ENCODE measurements at regions not wholly inside any gene's neighbourhood (a gene's known extent, or its start where the extent isn't known, plus 50 kb on each side); places are given as distances from the start of the nearest gene placed in this dataset.

DNA sequence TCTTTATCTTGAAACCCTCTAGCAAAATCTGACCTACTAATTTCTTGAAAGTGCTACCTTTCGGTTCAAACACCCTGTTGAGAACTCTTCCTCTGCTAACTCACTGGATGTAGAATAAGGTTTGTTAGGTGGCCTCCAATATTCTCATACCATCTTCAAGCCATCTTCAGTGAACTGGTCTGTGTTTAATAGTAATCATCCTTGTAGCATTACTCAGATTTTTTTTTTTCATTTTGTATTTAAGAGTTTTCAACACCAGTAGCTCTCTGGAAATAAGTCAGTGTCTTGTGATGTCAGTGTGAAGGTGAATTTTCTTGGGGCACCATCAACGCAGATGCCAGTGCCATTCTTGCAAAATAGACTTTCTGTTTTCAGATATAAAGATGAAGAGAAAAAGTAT, 140.6 kb upstream of the AHI1 start:
- intact Hi-C loops (cut with micrococcal nuclease) = no loop called here
- Mint-ChIP-seq H3K4me1 (ENCODE audit: low read depth) (peaks cover 60% of the 10 kb centered on the region), H3K27ac (peak overlapping the region; percentile 86), H3K36me3 (ENCODE audit: low read depth) (peaks cover 52% of the 10 kb centered on the region), H3K9me3 (peaks cover 51% of the 10 kb centered on the region), H3K27me3 (ENCODE audit: insufficient read depth) (peaks cover 2% of the 10 kb centered on the region), H3K4me3 (peak overlapping the region; percentile 43)
- no peak for DNase-seq (ENCODE audit: low spot score)

DNA sequence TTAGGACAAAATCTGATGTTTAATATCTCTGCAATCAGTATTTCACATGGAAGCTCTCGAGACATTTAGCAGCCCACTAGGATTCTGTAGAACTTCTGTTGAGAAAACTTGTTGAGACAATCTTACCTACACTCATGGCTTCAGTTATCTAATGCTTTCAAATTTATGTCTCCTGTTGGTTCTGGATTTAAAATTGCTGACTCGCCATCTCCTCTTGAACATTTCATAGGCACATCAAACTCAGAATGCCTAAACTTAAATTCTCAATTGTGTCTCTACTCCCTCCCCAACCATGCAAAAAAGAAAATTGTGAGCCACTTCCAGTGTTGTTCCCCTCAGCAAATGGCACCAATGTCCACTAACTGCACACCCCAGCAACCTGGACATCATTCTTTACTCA, 142.5 kb upstream of the AHI1 start:
- intact Hi-C loops (cut with micrococcal nuclease) = loop anchor here (1.0 to 10.0 kb wide), 4 partner anchors 16 to 1145 kb away; no protein-coding TSS in a partner anchor
- DNase-seq (ENCODE audit: low spot score) = no peak
- Mint-ChIP-seq H3K4me3 (peak overlapping the region; percentile 38), H3K9me3 (peaks cover 48% of the 10 kb centered on the region), H3K27me3 (ENCODE audit: insufficient read depth) (peaks cover 2% of the 10 kb centered on the region), H3K27ac (peak overlapping the region; percentile 91), H3K36me3 (ENCODE audit: low read depth) (peaks cover 48% of the 10 kb centered on the region), H3K4me1 (ENCODE audit: low read depth) (peaks cover 65% of the 10 kb centered on the region)

DNA sequence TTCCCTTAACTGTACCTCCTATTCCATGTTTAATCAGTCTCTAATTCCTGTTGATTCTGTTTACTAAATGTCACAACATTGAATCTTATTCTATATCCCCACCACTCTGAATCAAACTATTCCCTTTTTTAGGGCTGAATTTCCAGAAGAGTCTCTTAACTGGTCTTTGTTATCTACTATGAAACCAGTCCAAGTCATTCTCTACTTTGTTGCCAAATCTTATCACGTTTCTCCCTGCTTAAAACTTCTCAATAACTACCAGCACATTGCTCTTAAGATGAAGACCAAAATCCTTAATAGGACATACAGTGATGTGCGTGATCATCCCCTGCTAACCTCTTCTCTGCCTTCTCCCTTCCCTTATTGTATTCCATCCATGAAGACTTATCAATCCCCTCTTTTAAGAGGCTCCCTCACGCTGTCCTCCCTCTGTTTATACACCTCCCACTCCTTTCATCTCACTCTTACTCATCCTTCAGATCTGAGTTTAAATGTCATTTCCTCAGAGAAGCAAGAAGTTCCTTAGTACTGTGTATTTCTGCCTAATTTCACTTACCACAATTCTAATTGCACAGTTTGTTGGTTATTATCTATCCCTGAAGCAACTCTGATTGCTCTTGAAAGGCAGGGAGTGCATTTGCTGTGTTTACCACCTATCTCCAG, 143.0 kb upstream of the AHI1 start:
- H3K4me1 Mint-ChIP-seq (ENCODE audit: low read depth) = peaks cover 68% of the 10 kb centered on the region
- peaks cover 2% of the 10 kb centered on the region for H3K27me3 Mint-ChIP-seq (ENCODE audit: insufficient read depth)
- H3K9me3 Mint-ChIP-seq = peaks cover 48% of the 10 kb centered on the region
- peak overlapping the region; percentile 91 for H3K27ac Mint-ChIP-seq
- intact Hi-C loops (cut with micrococcal nuclease) = loop anchor here (1.0 to 10.0 kb wide), 4 partner anchors 16 to 1144 kb away; no protein-coding TSS in a partner anchor
- peaks cover 49% of the 10 kb centered on the region for H3K36me3 Mint-ChIP-seq (ENCODE audit: low read depth)
- DNase-seq (ENCODE audit: low spot score) = no peak
- peak overlapping the region; percentile 38 for H3K4me3 Mint-ChIP-seq

DNA sequence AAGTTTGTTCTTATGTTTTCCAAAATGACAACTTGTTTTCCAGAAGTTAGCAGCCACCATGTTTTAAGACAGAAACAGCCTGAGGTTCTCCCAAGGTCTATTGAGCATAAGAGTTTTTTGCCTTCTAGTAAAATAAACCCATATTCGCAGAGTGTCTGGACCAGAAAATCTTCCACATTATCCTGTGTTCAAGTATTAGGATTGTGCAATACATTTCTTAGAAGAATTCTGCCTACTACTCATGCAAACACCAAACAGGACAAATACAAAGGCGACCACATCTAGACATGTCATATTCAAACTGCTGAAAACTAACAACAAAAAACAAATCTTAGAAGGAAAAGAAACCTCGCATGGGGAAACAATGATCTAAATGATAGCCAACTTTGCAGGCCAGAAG, 145.4 kb upstream of the AHI1 start:
- peak overlapping the region; percentile 51 for H3K4me3 Mint-ChIP-seq
- no peak for DNase-seq (ENCODE audit: low spot score)
- H3K27me3 Mint-ChIP-seq (ENCODE audit: insufficient read depth) = no peaks in the 10 kb centered on the region
- H3K4me1 Mint-ChIP-seq (ENCODE audit: low read depth) = peaks cover 78% of the 10 kb centered on the region
- H3K27ac Mint-ChIP-seq = peak overlapping the region; percentile 76
- H3K36me3 Mint-ChIP-seq (ENCODE audit: low read depth) = peaks cover 54% of the 10 kb centered on the region
- intact Hi-C loops (cut with micrococcal nuclease) = loop anchor here (10.0 kb wide), 1 partner anchor 1142 kb away; no protein-coding TSS in a partner anchor
- peaks cover 55% of the 10 kb centered on the region for H3K9me3 Mint-ChIP-seq

DNA sequence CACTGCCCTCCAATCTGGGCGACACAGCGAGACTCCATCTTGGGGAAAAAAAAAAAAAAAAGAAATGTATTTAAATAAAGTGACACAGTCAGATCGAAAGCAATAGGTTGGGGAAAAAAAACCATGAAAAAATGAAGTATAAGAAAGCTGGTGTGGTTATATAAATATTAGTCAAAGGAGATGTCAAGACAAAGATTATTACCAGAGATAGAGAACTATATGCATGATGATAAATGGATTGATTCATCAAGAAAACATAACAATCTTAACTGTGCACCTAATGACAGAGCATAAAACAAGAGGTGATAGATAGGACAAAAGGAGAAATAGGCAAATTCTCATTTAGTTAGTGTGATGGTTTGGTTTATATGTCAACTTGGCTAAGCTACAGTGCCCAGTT, 146.9 kb upstream of the AHI1 start:
- Mint-ChIP-seq H3K9me3 (peaks cover 58% of the 10 kb centered on the region), H3K4me1 (ENCODE audit: low read depth) (peaks cover 70% of the 10 kb centered on the region), H3K27me3 (ENCODE audit: insufficient read depth) (no peaks in the 10 kb centered on the region), H3K4me3 (peak overlapping the region; percentile 86), H3K36me3 (ENCODE audit: low read depth) (peaks cover 55% of the 10 kb centered on the region), H3K27ac (peak overlapping the region; percentile 73)
- intact Hi-C loops (cut with micrococcal nuclease) = loop anchor here (10.0 kb wide), 1 partner anchor 1140 kb away; no protein-coding TSS in a partner anchor
- no peak for DNase-seq (ENCODE audit: low spot score)

DNA sequence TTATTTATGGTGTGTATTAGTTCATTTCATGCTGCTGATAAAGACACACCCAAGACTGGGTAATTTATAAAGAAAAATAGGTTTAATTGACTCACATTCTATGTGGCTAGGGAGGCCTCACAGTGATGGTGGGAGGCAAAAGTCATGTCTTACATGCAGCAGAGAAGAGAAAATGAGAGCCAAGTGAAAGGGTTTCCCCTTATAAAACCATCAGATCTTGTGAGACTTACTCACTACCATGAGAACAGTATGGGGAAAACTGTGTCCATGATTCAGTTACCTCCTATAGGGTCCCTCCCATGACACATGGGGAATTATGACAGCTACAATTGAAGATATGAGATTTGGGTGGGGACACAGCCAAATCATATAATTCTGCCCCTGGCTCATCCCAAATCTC, 150.0 kb upstream of the AHI1 start:
- DNase-seq (ENCODE audit: low spot score) = no peak
- intact Hi-C loops (cut with micrococcal nuclease) = loop anchor here (1.0 to 10.0 kb wide), 8 partner anchors 8 to 1137 kb away; partner anchors contain the start of gene PDE7B
- H3K27me3 Mint-ChIP-seq (ENCODE audit: insufficient read depth) = no peaks in the 10 kb centered on the region
- peaks cover 57% of the 10 kb centered on the region for H3K36me3 Mint-ChIP-seq (ENCODE audit: low read depth)
- H3K9me3 Mint-ChIP-seq = peaks cover 69% of the 10 kb centered on the region
- H3K4me1 Mint-ChIP-seq (ENCODE audit: low read depth) = peaks cover 72% of the 10 kb centered on the region
- H3K4me3 Mint-ChIP-seq = peak overlapping the region; percentile 86
- peak overlapping the region; percentile 95 for H3K27ac Mint-ChIP-seq

DNA sequence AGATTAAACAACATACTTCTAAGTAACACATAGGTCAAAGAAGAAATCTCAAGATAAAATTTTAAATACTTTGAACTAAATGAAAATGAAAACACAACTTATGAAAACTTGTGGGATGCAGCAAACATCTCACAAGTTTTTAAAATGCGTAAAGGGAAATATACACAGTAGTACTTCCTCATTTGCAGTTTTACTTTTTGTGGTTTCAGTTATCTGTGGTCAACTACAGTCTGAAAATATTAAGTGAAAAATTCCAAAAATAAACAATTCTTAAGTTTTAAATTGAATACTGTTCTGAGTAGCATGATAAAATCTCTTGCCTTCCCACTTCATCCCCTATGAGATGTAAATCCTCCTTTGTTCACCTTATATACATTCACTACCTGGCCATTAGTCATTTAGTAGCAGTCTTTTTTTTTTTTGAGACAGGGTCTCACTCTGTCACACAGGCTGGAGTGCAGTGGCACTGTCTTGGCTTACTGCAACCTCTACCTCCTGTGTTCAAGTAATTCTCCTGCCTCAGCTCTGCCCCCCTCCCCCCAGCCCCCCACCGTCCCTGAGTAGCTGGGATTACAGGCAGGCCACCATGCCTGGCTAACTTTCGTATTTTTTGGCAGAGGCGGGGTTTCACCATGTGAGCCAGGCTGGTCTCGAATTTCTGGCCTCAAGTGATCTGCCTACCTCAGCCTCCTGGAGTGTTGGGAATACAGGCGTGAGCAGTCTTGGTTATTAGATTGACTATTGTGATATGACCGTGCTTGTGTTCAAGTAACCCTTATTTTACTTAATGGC, 154.6 kb upstream of the AHI1 start:
- no peak for DNase-seq (ENCODE audit: low spot score)
- Mint-ChIP-seq H3K4me1 (ENCODE audit: low read depth) (peaks cover 44% of the 10 kb centered on the region), H3K4me3 (peak overlapping the region; percentile 57), H3K9me3 (peaks cover 75% of the 10 kb centered on the region), H3K36me3 (ENCODE audit: low read depth) (peaks cover 49% of the 10 kb centered on the region), H3K27me3 (ENCODE audit: insufficient read depth) (no peaks in the 10 kb centered on the region), H3K27ac (peak overlapping the region; percentile 91)
- intact Hi-C loops (cut with micrococcal nuclease) = loop anchor here (1.0 to 5.0 kb wide), 3 partner anchors 21 to 114 kb away; no protein-coding TSS in a partner anchor

DNA sequence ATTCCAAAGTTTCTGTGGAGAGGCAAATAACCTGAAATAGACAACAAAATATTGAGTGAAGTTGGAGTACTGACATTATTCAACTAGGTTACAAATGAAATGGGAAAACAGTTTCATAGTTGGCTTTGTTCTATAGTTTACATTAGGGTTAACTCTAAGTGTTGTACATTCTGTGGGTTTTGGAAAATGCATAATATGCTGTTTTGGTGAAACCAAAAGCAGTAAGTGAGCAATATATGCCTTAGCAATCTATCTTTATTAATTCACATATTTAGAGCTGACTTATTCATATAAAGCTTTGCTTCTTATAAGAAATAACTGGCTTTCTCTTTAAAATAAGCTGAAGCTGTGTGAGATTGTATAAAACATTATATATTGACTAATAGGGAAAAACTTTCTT, 157.5 kb upstream of the AHI1 start:
- no peak for DNase-seq (ENCODE audit: low spot score)
- Mint-ChIP-seq H3K9me3 (peaks cover 65% of the 10 kb centered on the region), H3K27me3 (ENCODE audit: insufficient read depth) (no peaks in the 10 kb centered on the region), H3K27ac (no peak overlapping the region), H3K4me1 (ENCODE audit: low read depth) (peaks cover 35% of the 10 kb centered on the region), H3K4me3 (no peak overlapping the region), H3K36me3 (ENCODE audit: low read depth) (peaks cover 39% of the 10 kb centered on the region)
- intact Hi-C loops (cut with micrococcal nuclease) = no loop called here

DNA sequence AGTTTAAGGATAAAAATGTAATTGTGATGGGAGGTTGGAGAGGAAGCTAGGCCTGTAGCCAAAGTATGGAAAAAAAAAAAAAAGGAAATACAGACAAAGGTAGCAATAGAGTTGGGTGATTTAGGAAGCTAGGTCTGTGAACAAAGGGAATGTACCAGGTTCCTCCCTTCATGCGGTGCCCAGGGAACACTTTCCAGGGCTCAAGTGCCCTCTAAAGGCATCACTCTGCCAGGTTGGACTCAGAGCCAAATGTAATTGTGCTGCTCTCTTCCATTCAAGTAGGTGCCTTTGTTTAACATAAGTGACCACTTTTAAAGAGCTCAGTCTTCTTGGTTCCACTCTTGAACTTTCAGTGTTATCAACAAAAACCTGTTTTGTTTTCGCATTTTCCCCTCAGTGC, 159.7 kb upstream of the AHI1 start:
- no peak overlapping the region for H3K4me3 Mint-ChIP-seq
- peaks cover 20% of the 10 kb centered on the region for H3K4me1 Mint-ChIP-seq (ENCODE audit: low read depth)
- no peak overlapping the region for H3K27ac Mint-ChIP-seq
- intact Hi-C loops (cut with micrococcal nuclease) = no loop called here
- DNase-seq (ENCODE audit: low spot score) = no peak
- H3K36me3 Mint-ChIP-seq (ENCODE audit: low read depth) = peaks cover 34% of the 10 kb centered on the region
- peaks cover 2% of the 10 kb centered on the region for H3K27me3 Mint-ChIP-seq (ENCODE audit: insufficient read depth)
- H3K9me3 Mint-ChIP-seq = peaks cover 58% of the 10 kb centered on the region

DNA sequence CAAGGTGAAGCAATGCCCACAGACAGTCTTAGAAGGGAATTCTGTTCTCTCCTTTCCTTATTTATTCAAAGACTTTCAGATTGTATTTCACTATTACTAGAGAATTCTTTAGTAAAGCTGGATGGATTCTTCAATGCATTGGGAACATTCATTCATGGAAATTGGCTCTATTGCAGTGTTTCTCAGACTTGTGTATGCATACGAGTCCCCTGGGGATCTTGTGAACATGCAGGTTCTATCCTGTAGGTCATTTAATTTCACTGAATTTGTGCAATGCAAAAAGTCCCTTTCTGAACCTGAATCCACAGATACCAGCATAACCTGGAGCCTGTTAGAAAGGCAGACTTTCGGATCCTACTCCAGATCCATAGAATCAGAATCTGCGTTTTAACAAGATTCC, 160.9 kb upstream of the AHI1 start:
- Mint-ChIP-seq H3K27ac (no peak overlapping the region), H3K27me3 (ENCODE audit: insufficient read depth) (peaks cover 2% of the 10 kb centered on the region), H3K9me3 (peaks cover 59% of the 10 kb centered on the region), H3K4me1 (ENCODE audit: low read depth) (peaks cover 16% of the 10 kb centered on the region), H3K36me3 (ENCODE audit: low read depth) (peaks cover 33% of the 10 kb centered on the region), H3K4me3 (no peak overlapping the region)
- DNase-seq (ENCODE audit: low spot score) = no peak
- intact Hi-C loops (cut with micrococcal nuclease) = no loop called here

DNA sequence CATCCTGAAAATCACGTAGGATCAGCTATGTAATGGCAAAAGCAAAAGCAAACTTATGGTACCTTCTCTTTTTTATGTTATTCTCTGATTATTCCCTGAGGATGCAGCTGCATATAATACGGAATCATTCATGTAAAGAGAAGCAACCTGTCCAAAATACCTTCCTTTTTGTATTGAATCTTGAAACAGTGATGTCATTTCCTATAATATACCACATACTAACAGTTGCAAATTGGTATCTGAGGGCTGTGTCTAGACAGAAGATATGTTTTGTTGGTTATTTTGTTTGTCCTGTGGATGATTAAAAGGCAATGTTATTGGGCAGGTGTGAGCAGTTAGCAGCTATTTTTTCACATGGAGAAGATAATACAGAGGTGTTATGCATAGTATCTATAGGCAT, 161.4 kb upstream of the AHI1 start:
- Mint-ChIP-seq H3K27ac (no peak overlapping the region), H3K4me1 (ENCODE audit: low read depth) (peaks cover 16% of the 10 kb centered on the region), H3K36me3 (ENCODE audit: low read depth) (peaks cover 30% of the 10 kb centered on the region), H3K9me3 (peaks cover 59% of the 10 kb centered on the region), H3K27me3 (ENCODE audit: insufficient read depth) (peaks cover 2% of the 10 kb centered on the region), H3K4me3 (no peak overlapping the region)
- no peak for DNase-seq (ENCODE audit: low spot score)
- intact Hi-C loops (cut with micrococcal nuclease) = no loop called here

DNA sequence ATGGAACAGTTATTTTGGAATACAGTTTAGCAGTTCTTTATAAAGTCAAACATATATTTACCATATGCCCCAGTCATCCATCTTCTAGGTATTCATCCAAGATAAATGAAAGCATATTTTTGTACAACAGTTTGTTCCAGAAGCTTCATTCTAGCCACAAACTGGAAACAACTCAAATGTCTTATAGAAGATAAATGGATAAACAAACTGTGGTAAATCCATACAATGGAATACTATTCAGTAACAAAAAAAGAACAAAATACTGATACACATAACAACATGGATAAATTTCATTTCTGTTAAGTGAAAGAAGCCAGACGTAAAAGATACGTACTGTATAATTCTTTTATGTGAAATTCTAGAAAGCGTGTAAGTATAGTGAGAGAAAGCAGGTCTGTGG, 167.0 kb upstream of the AHI1 start:
- Mint-ChIP-seq H3K36me3 (ENCODE audit: low read depth) (peaks cover 10% of the 10 kb centered on the region), H3K4me3 (no peak overlapping the region), H3K9me3 (peaks cover 32% of the 10 kb centered on the region), H3K27ac (no peak overlapping the region), H3K4me1 (ENCODE audit: low read depth) (peaks cover 13% of the 10 kb centered on the region), H3K27me3 (ENCODE audit: insufficient read depth) (peaks cover 4% of the 10 kb centered on the region)
- intact Hi-C loops (cut with micrococcal nuclease) = no loop called here
- DNase-seq (ENCODE audit: low spot score) = no peak

DNA sequence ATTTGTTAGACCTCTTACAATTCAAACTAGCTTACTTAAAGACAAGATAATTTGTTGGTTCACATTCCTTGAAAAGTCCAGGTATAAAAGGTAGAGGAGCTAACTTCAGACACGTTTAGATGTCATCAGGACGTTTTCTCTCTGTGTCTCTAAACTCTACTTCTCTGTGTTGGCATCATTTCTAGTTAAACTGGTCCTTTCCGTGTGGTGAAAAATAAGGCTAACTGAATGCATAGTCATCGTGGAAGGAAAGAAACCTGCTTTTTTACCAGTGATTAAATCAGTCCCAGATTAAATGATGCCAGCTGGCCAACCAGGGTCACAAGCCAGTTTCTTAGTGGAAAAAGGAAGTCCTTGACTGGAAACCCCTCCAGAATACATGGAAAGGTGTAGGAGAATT, 168.4 kb upstream of the AHI1 start:
- H3K36me3 Mint-ChIP-seq (ENCODE audit: low read depth) = peaks cover 13% of the 10 kb centered on the region
- H3K4me1 Mint-ChIP-seq (ENCODE audit: low read depth) = peaks cover 13% of the 10 kb centered on the region
- DNase-seq (ENCODE audit: low spot score) = no peak
- no peak overlapping the region for H3K27ac Mint-ChIP-seq
- peaks cover 35% of the 10 kb centered on the region for H3K9me3 Mint-ChIP-seq
- intact Hi-C loops (cut with micrococcal nuclease) = no loop called here
- H3K4me3 Mint-ChIP-seq = no peak overlapping the region
- peaks cover 4% of the 10 kb centered on the region for H3K27me3 Mint-ChIP-seq (ENCODE audit: insufficient read depth)
